ENCODE measurements at regions not wholly inside any gene's neighbourhood (a gene's known extent, or its start where the extent isn't known, plus 50 kb on each side); places are given as distances from the start of the nearest gene placed in this dataset.

GRCh38 chr3:33989229-33989628, 190.8 kb downstream of the PDCD6IP start:
- H3K4me1 ChIP-seq: no peaks in the 10 kb centered on the region
- intact Hi-C loops (cut with DNase I; ENCODE audit: low total_unique reads): no loop called here
- H3K36me3 ChIP-seq: no peaks in the 10 kb centered on the region
- no peak overlapping the region for H3K4me3 ChIP-seq
- 75 to 91% (median 89%) methylated on average over 6 of the region's 6 CpGs for WGBS, 5 donors
- H3K27ac ChIP-seq: no peak overlapping the region
- no peak for TF ChIP-seq CTCF (IDR thresholded peaks at IDR 0.05 in 8 of 11, conservative IDR thresholded peaks at IDR 0.05 in 3 of 11)
- no peak for TF ChIP-seq POLR2AphosphoS5 (IDR thresholded peaks at IDR 0.05)
- no peak for TF ChIP-seq POLR2A (IDR thresholded peaks at IDR 0.05)
- no peak for DNase-seq
- peaks cover 0 to 2% (median 0%) of the 10 kb centered on the region in 8 donors for H3K9me3 ChIP-seq
- H3K27me3 ChIP-seq (replicated peaks in 1 of 7): no peaks in the 10 kb centered on the region

GRCh38 chr3:33991673-33992072, 193.2 kb downstream of the PDCD6IP start:
- Histone ChIP-seq H3K27ac (no peak overlapping the region), H3K4me1 (no peaks in the 10 kb centered on the region), H3K9me3 (peaks cover 0 to 22% (median 15%) of the 10 kb centered on the region in 8 donors), H3K27me3 (replicated peaks in 1 of 7) (no peaks in the 10 kb centered on the region), H3K4me3 (no peak overlapping the region), H3K36me3 (no peaks in the 10 kb centered on the region)
- TF ChIP-seq CTCF (IDR thresholded peaks at IDR 0.05 in 8 of 11, conservative IDR thresholded peaks at IDR 0.05 in 3 of 11) (no peak), POLR2A (IDR thresholded peaks at IDR 0.05) (no peak), POLR2AphosphoS5 (IDR thresholded peaks at IDR 0.05) (no peak)
- no peak for DNase-seq
- intact Hi-C loops (cut with DNase I; ENCODE audit: low total_unique reads): no loop called here
- WGBS, 5 donors: 63 to 80% (median 68%) methylated on average over 1 of the region's 1 CpG

GRCh38 chr3:33993631-33994030, 195.2 kb downstream of the PDCD6IP start:
- intact Hi-C loops (cut with DNase I; ENCODE audit: low total_unique reads): no loop called here
- no peak overlapping the region for H3K4me3 ChIP-seq
- no peaks in the 10 kb centered on the region for H3K36me3 ChIP-seq
- no peaks in the 10 kb centered on the region for H3K4me1 ChIP-seq
- TF ChIP-seq POLR2AphosphoS5 (IDR thresholded peaks at IDR 0.05): no peak
- TF ChIP-seq POLR2A (IDR thresholded peaks at IDR 0.05): no peak
- TF ChIP-seq CTCF (IDR thresholded peaks at IDR 0.05 in 8 of 11, conservative IDR thresholded peaks at IDR 0.05 in 3 of 11): no peak
- peaks cover 0 to 22% (median 15%) of the 10 kb centered on the region in 8 donors for H3K9me3 ChIP-seq
- DNase-seq: no peak
- no peak overlapping the region for H3K27ac ChIP-seq
- no peaks in the 10 kb centered on the region for H3K27me3 ChIP-seq (replicated peaks in 1 of 7)
- 83 to 100% (median 91%) methylated on average over 1 of the region's 1 CpG for WGBS, 5 donors

GRCh38 chr3:33994568-33994967, 196.1 kb downstream of the PDCD6IP start:
- Histone ChIP-seq H3K9me3 (peaks cover 0 to 22% (median 15%) of the 10 kb centered on the region in 8 donors), H3K4me1 (no peaks in the 10 kb centered on the region), H3K4me3 (no peak overlapping the region), H3K36me3 (no peaks in the 10 kb centered on the region), H3K27me3 (replicated peaks in 1 of 7) (no peaks in the 10 kb centered on the region), H3K27ac (no peak overlapping the region)
- TF ChIP-seq POLR2A (IDR thresholded peaks at IDR 0.05): no peak
- TF ChIP-seq CTCF (IDR thresholded peaks at IDR 0.05 in 8 of 11, conservative IDR thresholded peaks at IDR 0.05 in 3 of 11): no peak
- no peak for DNase-seq
- intact Hi-C loops (cut with DNase I; ENCODE audit: low total_unique reads): no loop called here
- WGBS, 5 donors: 0 to 53% (median 4%) methylated on average over 1 of the region's 1 CpG

Data from spleen (tissue), 11 donors.